ENCODE measurements at regions not wholly inside any gene's neighbourhood (a gene's known extent, or its start where the extent isn't known, plus 50 kb on each side); places are given as distances from the start of the nearest gene placed in this dataset.

GRCh38 chr14:38973083-38973700 is 129.8 kb downstream of the SEC23A start:
- H3K4me3 ChIP-seq (ENCODE audit: low read depth, low read length): no peak overlapping the region
- DNase-seq (ENCODE audit: low read depth): no peak
- no peaks in the 10 kb centered on the region for H3K36me3 ChIP-seq (ENCODE audit: control insufficient read depth, insufficient read depth, low read length)
- H3K27me3 ChIP-seq (ENCODE audit: control insufficient read depth, insufficient read depth, low read length): no peaks in the 10 kb centered on the region
- TF ChIP-seq CTCF (IDR thresholded peaks at IDR 0.05; ENCODE audit: insufficient read depth, low read length, poor library complexity, severe bottlenecking): no peak

GRCh38 chr14:38972511-38972910 is 130.5 kb downstream of the SEC23A start:
- no peak for TF ChIP-seq CTCF (IDR thresholded peaks at IDR 0.05; ENCODE audit: insufficient read depth, low read length, poor library complexity, severe bottlenecking)
- no peaks in the 10 kb centered on the region for H3K36me3 ChIP-seq (ENCODE audit: control insufficient read depth, insufficient read depth, low read length)
- H3K27me3 ChIP-seq (ENCODE audit: control insufficient read depth, insufficient read depth, low read length): no peaks in the 10 kb centered on the region
- no peak overlapping the region for H3K4me3 ChIP-seq (ENCODE audit: low read depth, low read length)
- DNase-seq (ENCODE audit: low read depth): no peak

DNA sequence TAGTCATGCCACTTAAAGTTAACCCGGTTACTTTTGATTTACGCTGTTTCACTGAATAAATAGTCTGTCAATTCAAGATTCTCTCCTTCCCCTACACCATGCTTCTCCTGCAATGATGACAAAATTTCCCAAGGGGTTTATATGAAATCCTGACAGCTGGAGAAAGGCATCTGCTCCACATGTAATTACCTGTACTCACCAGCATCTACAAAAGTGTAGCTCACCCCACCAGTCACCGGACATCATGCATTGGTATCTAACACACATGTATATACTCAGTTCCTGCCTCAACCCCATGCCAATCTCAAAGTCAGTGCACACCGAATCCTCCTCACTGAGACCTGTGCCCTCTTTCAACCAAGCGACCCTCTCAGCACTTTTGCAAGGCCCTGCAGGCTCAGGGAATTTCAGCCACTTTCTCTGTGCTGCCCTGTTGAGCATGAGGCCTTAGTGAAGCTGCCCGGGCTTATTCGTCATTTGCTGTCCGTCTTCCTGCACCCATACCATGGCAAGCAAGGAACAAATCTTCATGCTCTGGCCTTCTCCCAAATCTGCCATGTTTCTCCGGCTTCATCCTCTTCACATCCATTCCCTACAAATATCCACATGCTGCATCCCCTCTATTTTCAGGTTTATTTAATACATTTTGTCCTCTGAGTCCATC is 131.6 kb downstream of the SEC23A start:
- Histone ChIP-seq H3K36me3 (ENCODE audit: control insufficient read depth, insufficient read depth, low read length) (no peaks in the 10 kb centered on the region), H3K4me3 (ENCODE audit: low read depth, low read length) (no peak overlapping the region), H3K27me3 (ENCODE audit: control insufficient read depth, insufficient read depth, low read length) (no peaks in the 10 kb centered on the region)
- no peak for DNase-seq (ENCODE audit: low read depth)
- no peak for TF ChIP-seq CTCF (IDR thresholded peaks at IDR 0.05; ENCODE audit: insufficient read depth, low read length, poor library complexity, severe bottlenecking)

GRCh38 chr14:38964630-38965029 is 138.4 kb downstream of the SEC23A start:
- TF ChIP-seq CTCF (IDR thresholded peaks at IDR 0.05; ENCODE audit: insufficient read depth, low read length, poor library complexity, severe bottlenecking): no peak
- no peak for DNase-seq (ENCODE audit: low read depth)
- Histone ChIP-seq H3K27me3 (ENCODE audit: control insufficient read depth, insufficient read depth, low read length) (no peaks in the 10 kb centered on the region), H3K36me3 (ENCODE audit: control insufficient read depth, insufficient read depth, low read length) (no peaks in the 10 kb centered on the region), H3K4me3 (ENCODE audit: low read depth, low read length) (no peak overlapping the region)

DNA sequence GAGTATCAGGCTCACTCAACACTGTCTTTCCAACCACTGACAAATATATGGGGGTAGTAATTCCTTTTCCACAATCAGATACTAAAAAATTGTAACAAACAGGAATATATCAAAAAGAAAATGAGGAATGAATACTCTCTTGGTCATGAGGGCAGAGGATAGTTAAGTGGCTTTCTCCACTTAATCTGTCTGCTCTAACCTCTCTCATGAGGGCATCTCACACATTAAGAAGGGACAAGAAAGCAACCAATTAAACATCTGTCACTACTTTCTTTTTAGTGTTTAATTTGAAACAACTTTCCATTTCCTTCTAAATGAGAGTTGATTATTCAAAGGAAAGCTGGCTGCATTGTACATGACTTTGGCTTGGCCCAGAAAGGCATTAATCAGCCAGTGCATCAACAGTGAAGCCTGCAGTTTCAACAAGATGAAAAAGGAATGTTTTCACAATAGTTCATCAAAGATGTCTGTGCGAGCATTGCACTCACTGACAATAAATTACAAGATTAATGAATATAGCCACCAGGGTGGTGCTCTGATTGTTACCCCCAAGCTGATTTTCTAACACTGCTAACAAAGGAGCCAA is 142.0 kb downstream of the SEC23A start:
- no peak overlapping the region for H3K4me3 ChIP-seq (ENCODE audit: low read depth, low read length)
- H3K36me3 ChIP-seq (ENCODE audit: control insufficient read depth, insufficient read depth, low read length): no peaks in the 10 kb centered on the region
- TF ChIP-seq CTCF (IDR thresholded peaks at IDR 0.05; ENCODE audit: insufficient read depth, low read length, poor library complexity, severe bottlenecking): no peak
- no peaks in the 10 kb centered on the region for H3K27me3 ChIP-seq (ENCODE audit: control insufficient read depth, insufficient read depth, low read length)
- DNase-seq (ENCODE audit: low read depth): no peak

Data from kidney epithelial cell (primary cell).